Spleen (tissue), 11 donors: ENCODE measurements at regions not wholly inside any gene's neighbourhood (a gene's known extent, or its start where the extent isn't known, plus 50 kb on each side); places are given as distances from the start of the nearest gene placed in this dataset.

ENCODE experiments used
- DNase-seq: peaks from one replicate; pipeline ENCODE4 v3.0.0-alpha.2; 2020
- H3K27ac ChIP-seq, 8 donors: fragments of 200-600 bp; sonication (generic) in 7 of 8; 1 replicate in 4 of 8; 2 replicates in 4 of 8; pipeline versions ENCODE4 v1.5.0 to v1.8.0; 2016 to 2021; ENCODE audit warnings: inconsistent platforms in 4 of 8, mild to moderate bottlenecking in 4 of 8, moderate library complexity in 1 of 8
- H3K27me3 ChIP-seq, 7 donors: fragments of 200-600 bp; sonication (generic) in 6 of 7; replicated peaks in 1 of 7; 1 replicate in 4 of 7; 2 replicates in 3 of 7; pipeline versions ENCODE4 v1.5.0 to v1.8.0; 2016 to 2021; ENCODE audit warnings: inconsistent platforms in 3 of 7, mild to moderate bottlenecking in 1 of 7
- H3K36me3 ChIP-seq, 6 donors: fragments of 200-600 bp; sonication (generic) in 5 of 6; 1 replicate in 4 of 6; 2 replicates in 2 of 6; pipeline versions ENCODE4 v1.5.0 to v1.8.0; 2016 to 2021; ENCODE audit warnings: inconsistent platforms in 2 of 6
- H3K4me1 ChIP-seq, 6 donors: fragments of 200-600 bp; sonication (generic) in 5 of 6; 1 replicate in 3 of 6; 2 replicates in 3 of 6; pipeline versions ENCODE4 v1.5.0 to v1.8.0; 2016 to 2021; ENCODE audit warnings: inconsistent platforms in 3 of 6
- H3K4me3 ChIP-seq, 8 donors: fragments of 200-600 bp; sonication (generic) in 7 of 8; 1 replicate in 4 of 8; 2 replicates in 4 of 8; pipeline versions ENCODE4 v1.5.0 to v1.8.0; 2016 to 2021; ENCODE audit warnings: inconsistent platforms in 4 of 8, mild to moderate bottlenecking in 4 of 8, moderate library complexity in 2 of 8
- H3K9me3 ChIP-seq, 8 donors: fragments of 200-600 bp; sonication (generic) in 7 of 8; 1 replicate in 4 of 8; 2 replicates in 4 of 8; pipeline versions ENCODE4 v1.5.0 to v1.8.0; 2016 to 2021; ENCODE audit warnings: inconsistent platforms in 4 of 8
- POLR2A ChIP-seq, 3 donors: fragments of 450-650 bp; IDR thresholded peaks; one replicate each; pipeline ENCODE4 v1.5.1; 2017; ENCODE audit warnings: antibody characterized with exemption in 3 of 3, mild to moderate bottlenecking in 1 of 3
- POLR2AphosphoS5 ChIP-seq, 3 donors: sonication (generic); formaldehyde crosslinking; IDR thresholded peaks; one replicate each; pipeline ENCODE4 v1.5.1; 2017; ENCODE audit warnings: antibody characterized with exemption in 3 of 3
- WGBS, 5 donors: extraction: QIAGEN DNeasy Blood & Tissue Kit in 3 of 5; methylation state at CpG; one replicate each; pipeline versions ENCODE4 v1.1.5 to v1.1.7; 2013 to 2018; 5-methylcytosine and 5-hydroxymethylcytosine counted together
- intact Hi-C: fragments of 100-400 bp; cut with DNase I; formaldehyde crosslinking; loops from one replicate; pipeline ENCODE4 v1.15.0; 2023; ENCODE audit warnings: low total_unique reads
- TF ChIP-seq, protein P1 (sequence below), 11 experiments: fragments of 200-600 bp in 7 of 11; fragments of 450-650 bp in 4 of 11; sonication (generic) in 4 of 11; IDR thresholded peaks in 8 of 11; conservative IDR thresholded peaks in 3 of 11; 1 replicate in 7 of 11; 2 replicates in 4 of 11; pipeline versions ENCODE4 v1.4.0 to v1.8.0; 2016 to 2021; ENCODE audit warnings: antibody characterized with exemption in 11 of 11, inconsistent platforms in 4 of 11, mild to moderate bottlenecking in 1 of 11
- donor health status: healthy with polysubstance abuse.
- donor health status: DM: no; HTN: no; CAD: no; lungs with moderate emphysema.
- donor health status: DM: no; HTN: no; CAD: no.
- donor health status: Bipolar disorder and iron deficiency.
- donor health status: healthy.
- donor health status: DM: no; HTN: no; CAD: no.
- donor health status: DM: yes; HTN: yes; CAD: no.

DNA sequence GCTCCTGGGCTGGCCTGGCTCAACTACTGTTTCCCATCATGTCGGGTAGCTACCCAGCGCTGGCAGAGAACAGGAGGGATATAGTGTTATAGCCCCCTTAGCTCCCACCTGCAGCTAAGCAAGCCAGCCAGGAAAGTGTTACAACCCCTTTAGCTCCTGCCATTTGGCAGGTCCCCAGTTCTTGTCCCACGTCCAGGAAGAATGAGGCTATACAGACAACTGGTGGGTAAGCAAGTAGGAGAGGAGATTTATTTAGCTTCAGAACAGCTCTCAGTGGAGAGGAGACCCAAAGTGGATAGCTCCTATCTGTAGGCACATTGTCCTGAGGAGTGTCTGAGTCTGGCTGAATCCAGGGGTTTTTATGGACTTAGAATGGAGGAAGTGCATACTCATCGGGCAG, 741.1 kb upstream of the B3GALT2 start:
- peaks cover 4 to 29% (median 17%) of the 10 kb centered on the region in 8 donors for H3K9me3 ChIP-seq
- TF ChIP-seq, protein P1, sequence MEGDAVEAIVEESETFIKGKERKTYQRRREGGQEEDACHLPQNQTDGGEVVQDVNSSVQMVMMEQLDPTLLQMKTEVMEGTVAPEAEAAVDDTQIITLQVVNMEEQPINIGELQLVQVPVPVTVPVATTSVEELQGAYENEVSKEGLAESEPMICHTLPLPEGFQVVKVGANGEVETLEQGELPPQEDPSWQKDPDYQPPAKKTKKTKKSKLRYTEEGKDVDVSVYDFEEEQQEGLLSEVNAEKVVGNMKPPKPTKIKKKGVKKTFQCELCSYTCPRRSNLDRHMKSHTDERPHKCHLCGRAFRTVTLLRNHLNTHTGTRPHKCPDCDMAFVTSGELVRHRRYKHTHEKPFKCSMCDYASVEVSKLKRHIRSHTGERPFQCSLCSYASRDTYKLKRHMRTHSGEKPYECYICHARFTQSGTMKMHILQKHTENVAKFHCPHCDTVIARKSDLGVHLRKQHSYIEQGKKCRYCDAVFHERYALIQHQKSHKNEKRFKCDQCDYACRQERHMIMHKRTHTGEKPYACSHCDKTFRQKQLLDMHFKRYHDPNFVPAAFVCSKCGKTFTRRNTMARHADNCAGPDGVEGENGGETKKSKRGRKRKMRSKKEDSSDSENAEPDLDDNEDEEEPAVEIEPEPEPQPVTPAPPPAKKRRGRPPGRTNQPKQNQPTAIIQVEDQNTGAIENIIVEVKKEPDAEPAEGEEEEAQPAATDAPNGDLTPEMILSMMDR (IDR thresholded peaks at IDR 0.05 in 8 of 11, conservative IDR thresholded peaks at IDR 0.05 in 3 of 11): no peak
- TF ChIP-seq POLR2AphosphoS5 (IDR thresholded peaks at IDR 0.05) (no peak), POLR2A (IDR thresholded peaks at IDR 0.05) (no peak)
- no peaks in the 10 kb centered on the region for H3K4me1 ChIP-seq
- H3K27ac ChIP-seq: no peak overlapping the region
- H3K27me3 ChIP-seq: no peaks in the 10 kb centered on the region
- no peak for DNase-seq
- intact Hi-C loops: no loop called here
- H3K4me3 ChIP-seq: no peak overlapping the region
- 52 to 72% (median 58%) methylated on average over 4 of the region's 4 CpGs for WGBS, 5 donors
- H3K36me3 ChIP-seq: no peaks in the 10 kb centered on the region

DNA sequence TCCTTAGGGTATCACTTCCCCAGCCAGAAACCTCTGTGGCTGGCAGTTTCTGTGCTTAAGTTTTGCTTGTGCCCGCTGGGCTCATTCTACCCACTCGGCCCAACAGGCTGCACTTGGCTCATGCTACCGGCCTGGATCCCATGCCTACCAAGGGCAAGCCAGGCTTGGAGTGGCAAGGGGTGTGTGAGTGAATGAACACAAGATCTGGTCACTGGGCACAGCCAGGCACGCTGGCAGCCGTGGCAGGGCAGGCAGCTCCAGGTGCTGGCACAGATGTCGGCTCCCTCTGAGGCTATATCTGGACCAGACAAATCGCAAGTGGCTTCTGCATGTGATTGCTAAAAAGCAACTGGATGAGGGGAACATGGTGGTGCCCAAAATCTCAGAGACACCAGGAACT, 740.5 kb upstream of the B3GALT2 start:
- no peaks in the 10 kb centered on the region for H3K27me3 ChIP-seq
- WGBS, 5 donors: 77 to 97% (median 91%) methylated on average over 7 of the region's 7 CpGs
- TF ChIP-seq, protein P1 (IDR thresholded peaks at IDR 0.05 in 8 of 11, conservative IDR thresholded peaks at IDR 0.05 in 3 of 11): no peak
- TF ChIP-seq POLR2A (IDR thresholded peaks at IDR 0.05): no peak
- no peak for TF ChIP-seq POLR2AphosphoS5 (IDR thresholded peaks at IDR 0.05)
- no peak overlapping the region for H3K4me3 ChIP-seq
- H3K9me3 ChIP-seq: peaks cover 4 to 29% (median 17%) of the 10 kb centered on the region in 8 donors
- DNase-seq: peak; percentile 18
- intact Hi-C loops: no loop called here
- no peaks in the 10 kb centered on the region for H3K4me1 ChIP-seq
- H3K36me3 ChIP-seq: no peaks in the 10 kb centered on the region
- H3K27ac ChIP-seq: no peak overlapping the region

DNA sequence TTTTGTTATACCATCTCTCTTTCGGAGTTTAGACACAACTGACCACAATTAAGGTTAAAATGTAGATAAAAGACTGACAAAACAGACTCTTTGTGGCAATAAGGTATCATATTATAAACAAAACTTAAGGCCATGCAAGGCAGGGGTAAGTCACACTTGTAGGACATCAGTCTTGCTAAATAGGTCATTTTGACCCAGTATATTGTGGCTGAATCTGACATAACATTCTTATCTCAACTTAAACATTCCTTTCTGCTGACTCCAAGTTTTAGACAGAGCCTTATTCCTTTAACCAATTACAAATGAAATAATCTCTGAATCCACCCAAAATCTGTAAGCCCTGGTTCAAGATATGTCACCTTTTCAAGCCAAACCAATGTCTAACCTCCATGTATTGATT, 733.4 kb upstream of the B3GALT2 start:
- intact Hi-C loops: no loop called here
- Histone ChIP-seq H3K4me3 (no peak overlapping the region), H3K27me3 (no peaks in the 10 kb centered on the region), H3K4me1 (no peaks in the 10 kb centered on the region), H3K36me3 (no peaks in the 10 kb centered on the region), H3K27ac (no peak overlapping the region), H3K9me3 (no peaks in the 10 kb centered on the region)
- 83 to 95% (median 92%) methylated on average over 1 of the region's 1 CpG for WGBS, 5 donors
- TF ChIP-seq, protein P1 (IDR thresholded peaks at IDR 0.05 in 8 of 11, conservative IDR thresholded peaks at IDR 0.05 in 3 of 11): no peak
- TF ChIP-seq POLR2AphosphoS5 (IDR thresholded peaks at IDR 0.05): no peak
- TF ChIP-seq POLR2A (IDR thresholded peaks at IDR 0.05): no peak
- no peak for DNase-seq

DNA sequence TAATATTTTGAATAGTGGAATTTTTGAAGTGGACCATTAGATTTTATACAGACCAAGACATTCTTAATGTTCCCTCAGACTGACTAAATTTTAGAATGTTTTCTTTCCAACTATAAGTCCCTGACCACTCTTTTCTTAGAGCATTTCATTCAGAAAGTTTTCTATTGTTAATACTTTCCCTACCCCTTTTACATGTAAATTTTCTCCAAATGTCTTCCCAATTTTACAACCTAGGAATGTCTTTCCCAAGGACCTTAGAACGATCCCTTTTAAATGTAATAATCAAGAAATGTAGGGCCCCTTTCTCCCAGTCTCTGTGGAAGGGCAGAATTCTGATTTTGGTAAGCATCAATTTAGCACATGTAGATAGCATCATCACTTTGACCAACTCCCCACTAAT, 730.0 kb upstream of the B3GALT2 start:
- intact Hi-C loops: no loop called here
- Histone ChIP-seq H3K4me3 (no peak overlapping the region), H3K27me3 (no peaks in the 10 kb centered on the region), H3K27ac (no peak overlapping the region), H3K4me1 (no peaks in the 10 kb centered on the region), H3K9me3 (no peaks in the 10 kb centered on the region), H3K36me3 (no peaks in the 10 kb centered on the region)
- no peak for DNase-seq
- 79 to 86% (median 82%) methylated on average over 1 of the region's 1 CpG for WGBS, 5 donors
- TF ChIP-seq POLR2A (IDR thresholded peaks at IDR 0.05): no peak
- TF ChIP-seq, protein P1 (IDR thresholded peaks at IDR 0.05 in 8 of 11, conservative IDR thresholded peaks at IDR 0.05 in 3 of 11): no peak
- TF ChIP-seq POLR2AphosphoS5 (IDR thresholded peaks at IDR 0.05): no peak
